GM23338 (cell line): ENCODE measurements at regions not wholly inside any gene's neighbourhood (a gene's known extent, or its start where the extent isn't known, plus 50 kb on each side); places are given as distances from the start of the nearest gene placed in this dataset.

Source experiments
- CREB1 ChIP-seq: fragments of 250-450 bp; sonication (Bioruptor Pico); IDR thresholded peaks from 2 replicates; pipeline ENCODE4 v1.5.0; 2020; ENCODE audit warnings: low read depth, mild to moderate bottlenecking, moderate library complexity
- CTCF ChIP-seq, 2 experiments: fragments of 200-600 bp in 1 of 2; sonication (generic) in 1 of 2; conservative IDR thresholded peaks; 2 replicates each; pipeline versions ENCODE4 v1.5.1 to v1.6.1; 2016 to 2017; ENCODE audit warnings: antibody characterized with exemption in 2 of 2, low read depth in 2 of 2, mild to moderate bottlenecking in 2 of 2, moderate library complexity in 1 of 2
- ETS1 ChIP-seq: IDR thresholded peaks from 2 replicates; pipeline ENCODE4 v1.6.1; 2016; ENCODE audit warnings: antibody characterized with exemption
- EZH2 ChIP-seq: fragments of 200-600 bp; sonication (generic); IDR thresholded peaks from one replicate; pipeline ENCODE4 v1.8.0; 2017; ENCODE audit warnings: antibody characterized with exemption, mild to moderate bottlenecking, low read depth; ENCODE audit not compliant: unreplicated experiment
- EZH2phosphoT487 ChIP-seq: fragments of 200-600 bp; sonication (generic); IDR thresholded peaks from one replicate; pipeline ENCODE4 v1.8.1; 2018; ENCODE audit warnings: antibody characterized with exemption; ENCODE audit not compliant: unreplicated experiment
- JUNB ChIP-seq: IDR thresholded peaks from one replicate; pipeline ENCODE4 v1.6.1; 2016; ENCODE audit warnings: antibody characterized with exemption; ENCODE audit not compliant: unreplicated experiment
- POLR2AphosphoS5 ChIP-seq: IDR thresholded peaks from 2 replicates; pipeline ENCODE4 v1.6.1; 2016; ENCODE audit warnings: antibody characterized with exemption, low read depth
- REST ChIP-seq: IDR thresholded peaks from one replicate; pipeline ENCODE4 v1.6.1; 2018; ENCODE audit warnings: antibody characterized with exemption; ENCODE audit not compliant: unreplicated experiment
- STAT1 ChIP-seq: IDR thresholded peaks from one replicate; pipeline ENCODE4 v1.6.1; 2016; ENCODE audit warnings: antibody characterized with exemption; ENCODE audit not compliant: unreplicated experiment
- ZNF331 ChIP-seq: fragments of 250-450 bp; sonication (Bioruptor Pico); IDR thresholded peaks from 2 replicates; pipeline ENCODE4 v1.5.0; 2020; ENCODE audit warnings: low read depth, mild to moderate bottlenecking, moderate library complexity

GRCh38 chr12:100692502-100692901 lies 102.1 kb upstream of the ANO4 start:
- no peak for TF ChIP-seq CTCF (conservative IDR thresholded peaks at IDR 0.05; ENCODE audit: low read depth in 2 of 2)
- no peak for TF ChIP-seq EZH2
- no peak for TF ChIP-seq POLR2AphosphoS5
- no peak for TF ChIP-seq CREB1
- no peak for TF ChIP-seq REST
- TF ChIP-seq EZH2phosphoT487 = no peak
- TF ChIP-seq ZNF331 (CRISPR knock-in tag) = no peak
- TF ChIP-seq JUNB = no peak
- TF ChIP-seq STAT1 = no peak
- TF ChIP-seq ETS1 = no peak
